ENCODE measurements at regions not wholly inside any gene's neighbourhood (a gene's known extent, or its start where the extent isn't known, plus 50 kb on each side); places are given as distances from the start of the nearest gene placed in this dataset.

- TF ChIP-seq ATF2 (CRISPR knock-in tag; IDR thresholded peaks at IDR 0.05; ENCODE audit: borderline replicate concordance, low read depth): no peak
- no peak for TF ChIP-seq NFATC4 (CRISPR knock-in tag; IDR thresholded peaks at IDR 0.05)
Observed at GRCh38 chr10:2938869-2939268, 128.5 kb upstream of the PFKP start (continued).

- H3K9me3 Mint-ChIP-seq: peaks cover 3% of the 10 kb centered on the region; the same call in 1 of the 2 replicates
- DNase-seq (ENCODE audit: low spot score): no peak
- H3K4me3 Mint-ChIP-seq: no peak overlapping the region
- ChIA-PET CTCF (interaction anchor here (1.8 kb wide), 1 partner anchor 9 kb away, joined by 4 read pairs; no protein-coding TSS in a partner anchor), POLR2A (no interaction called here)
- H3K27me3 Mint-ChIP-seq (ENCODE audit: low read depth): peaks cover 3% of the 10 kb centered on the region; the same call in 1 of the 2 replicates
- no peak overlapping the region for H3K27ac Mint-ChIP-seq
- no peak for ATAC-seq
- peaks cover 25% of the 10 kb centered on the region for H3K4me1 Mint-ChIP-seq
- H3K36me3 Mint-ChIP-seq: no peaks in the 10 kb centered on the region
- TF ChIP-seq PRDM15 (CRISPR knock-in tag; IDR thresholded peaks at IDR 0.05) (no peak), ZBTB43 (CRISPR knock-in tag; IDR thresholded peaks at IDR 0.05) (no peak), NR1H2 (CRISPR knock-in tag; IDR thresholded peaks at IDR 0.05) (no peak), ZNF396 (CRISPR knock-in tag; IDR thresholded peaks at IDR 0.05; ENCODE audit: borderline replicate concordance) (no peak), ZNF138 (CRISPR knock-in tag; conservative IDR thresholded peaks at IDR 0.05) (no peak), TEAD4 (CRISPR knock-in tag; IDR thresholded peaks at IDR 0.05) (no peak), NR3C1 (CRISPR knock-in tag; conservative IDR thresholded peaks at IDR 0.05; ENCODE audit: low read depth) (no peak), MYBL2 (CRISPR knock-in tag; IDR thresholded peaks at IDR 0.05) (no peak), MXD4 (CRISPR knock-in tag; IDR thresholded peaks at IDR 0.05; ENCODE audit: borderline replicate concordance) (no peak), GRHL2 (CRISPR knock-in tag; IDR thresholded peaks at IDR 0.05; ENCODE audit: insufficient replicate concordance, severe bottlenecking) (no peak), MAX (CRISPR knock-in tag; IDR thresholded peaks at IDR 0.05) (no peak)
Observed at GRCh38 chr10:2936816-2937215, 130.5 kb upstream of the PFKP start.

- H3K36me3 Mint-ChIP-seq: no peaks in the 10 kb centered on the region
- no peak overlapping the region for H3K27ac Mint-ChIP-seq
- ATAC-seq (no peak), DNase-seq (ENCODE audit: low spot score) (no peak)
- peaks cover 6% of the 10 kb centered on the region; the same call in 1 of the 2 replicates for H3K9me3 Mint-ChIP-seq
- H3K4me1 Mint-ChIP-seq: peaks cover 28% of the 10 kb centered on the region
- H3K4me3 Mint-ChIP-seq: no peak overlapping the region
- ChIA-PET POLR2A (interaction anchor here (0.5 kb wide), 1 partner anchor 1863 kb away, joined by 3 read pairs; no protein-coding TSS in a partner anchor), CTCF (interaction anchor here (0.9 to 1.8 kb wide), 3 partner anchors 8 to 108 kb away, joined by 3 to 4 read pairs (median 3); no protein-coding TSS in a partner anchor)
- peaks cover 3% of the 10 kb centered on the region; the same call in 1 of the 2 replicates for H3K27me3 Mint-ChIP-seq (ENCODE audit: low read depth)
- TF ChIP-seq OVOL2 (CRISPR knock-in tag; IDR thresholded peaks at IDR 0.05; ENCODE audit: borderline replicate concordance): no peak
- TF ChIP-seq HMGXB4 (CRISPR knock-in tag; IDR thresholded peaks at IDR 0.05): no peak
- TF ChIP-seq E2F4 (CRISPR knock-in tag; IDR thresholded peaks at IDR 0.05; ENCODE audit: borderline replicate concordance, low read depth): no peak
- no peak for TF ChIP-seq JUN (CRISPR knock-in tag; IDR thresholded peaks at IDR 0.05)
- TF ChIP-seq TP53 (CRISPR knock-in tag; IDR thresholded peaks at IDR 0.05): no peak
- no peak for TF ChIP-seq USF1 (CRISPR knock-in tag; IDR thresholded peaks at IDR 0.05)
- TF ChIP-seq ZNF219 (CRISPR knock-in tag; IDR thresholded peaks at IDR 0.05; ENCODE audit: borderline replicate concordance): no peak
- TF ChIP-seq ZBTB21 (CRISPR knock-in tag; IDR thresholded peaks at IDR 0.05; ENCODE audit: borderline replicate concordance): no peak
- TF ChIP-seq TEAD1 (CRISPR knock-in tag; IDR thresholded peaks at IDR 0.05): no peak
Observed at GRCh38 chr10:2935647-2936386, 131.5 kb upstream of the PFKP start.
